GM12875 (cell line): ENCODE measurements at regions not wholly inside any gene's neighbourhood (a gene's known extent, or its start where the extent isn't known, plus 50 kb on each side); places are given as distances from the start of the nearest gene placed in this dataset.

Source experiments
- H3K4me3 ChIP-seq: one replicate; pipeline ENCODE4 v1.5.1; 2011; ENCODE audit warnings: low read depth, low read length, control low read depth
- TF ChIP-seq, protein P1 (sequence below): IDR thresholded peaks from 2 replicates; pipeline ENCODE4 v1.5.1; 2011; ENCODE audit warnings: low read depth, mild to moderate bottlenecking, control low read depth, inconsistent platforms, low read length, moderate library complexity, borderline replicate concordance; ENCODE audit not compliant: insufficient read depth

DNA sequence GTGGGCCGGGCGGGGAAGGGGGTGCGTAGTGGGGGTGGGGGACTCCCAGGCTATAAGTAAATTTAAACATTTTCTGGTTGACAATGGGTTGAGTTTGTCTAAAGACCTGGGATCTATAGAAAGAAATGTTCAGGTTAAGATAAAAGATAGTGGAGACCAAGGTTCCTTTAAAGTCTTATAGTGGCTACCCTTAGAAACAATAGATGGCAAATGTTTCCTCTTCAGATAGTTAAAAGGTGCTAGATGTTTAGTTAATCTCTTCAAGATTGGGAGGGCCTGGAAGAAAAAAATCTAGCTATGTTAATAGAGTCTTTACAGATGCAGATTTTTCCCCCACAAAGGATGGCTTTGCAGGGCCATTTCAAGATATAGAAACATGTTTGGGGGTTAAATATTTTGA, 446.4 kb upstream of the FKBP1C start:
- no peak overlapping the region for H3K4me3 ChIP-seq
- TF ChIP-seq, protein P1, sequence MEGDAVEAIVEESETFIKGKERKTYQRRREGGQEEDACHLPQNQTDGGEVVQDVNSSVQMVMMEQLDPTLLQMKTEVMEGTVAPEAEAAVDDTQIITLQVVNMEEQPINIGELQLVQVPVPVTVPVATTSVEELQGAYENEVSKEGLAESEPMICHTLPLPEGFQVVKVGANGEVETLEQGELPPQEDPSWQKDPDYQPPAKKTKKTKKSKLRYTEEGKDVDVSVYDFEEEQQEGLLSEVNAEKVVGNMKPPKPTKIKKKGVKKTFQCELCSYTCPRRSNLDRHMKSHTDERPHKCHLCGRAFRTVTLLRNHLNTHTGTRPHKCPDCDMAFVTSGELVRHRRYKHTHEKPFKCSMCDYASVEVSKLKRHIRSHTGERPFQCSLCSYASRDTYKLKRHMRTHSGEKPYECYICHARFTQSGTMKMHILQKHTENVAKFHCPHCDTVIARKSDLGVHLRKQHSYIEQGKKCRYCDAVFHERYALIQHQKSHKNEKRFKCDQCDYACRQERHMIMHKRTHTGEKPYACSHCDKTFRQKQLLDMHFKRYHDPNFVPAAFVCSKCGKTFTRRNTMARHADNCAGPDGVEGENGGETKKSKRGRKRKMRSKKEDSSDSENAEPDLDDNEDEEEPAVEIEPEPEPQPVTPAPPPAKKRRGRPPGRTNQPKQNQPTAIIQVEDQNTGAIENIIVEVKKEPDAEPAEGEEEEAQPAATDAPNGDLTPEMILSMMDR, result no peak

DNA sequence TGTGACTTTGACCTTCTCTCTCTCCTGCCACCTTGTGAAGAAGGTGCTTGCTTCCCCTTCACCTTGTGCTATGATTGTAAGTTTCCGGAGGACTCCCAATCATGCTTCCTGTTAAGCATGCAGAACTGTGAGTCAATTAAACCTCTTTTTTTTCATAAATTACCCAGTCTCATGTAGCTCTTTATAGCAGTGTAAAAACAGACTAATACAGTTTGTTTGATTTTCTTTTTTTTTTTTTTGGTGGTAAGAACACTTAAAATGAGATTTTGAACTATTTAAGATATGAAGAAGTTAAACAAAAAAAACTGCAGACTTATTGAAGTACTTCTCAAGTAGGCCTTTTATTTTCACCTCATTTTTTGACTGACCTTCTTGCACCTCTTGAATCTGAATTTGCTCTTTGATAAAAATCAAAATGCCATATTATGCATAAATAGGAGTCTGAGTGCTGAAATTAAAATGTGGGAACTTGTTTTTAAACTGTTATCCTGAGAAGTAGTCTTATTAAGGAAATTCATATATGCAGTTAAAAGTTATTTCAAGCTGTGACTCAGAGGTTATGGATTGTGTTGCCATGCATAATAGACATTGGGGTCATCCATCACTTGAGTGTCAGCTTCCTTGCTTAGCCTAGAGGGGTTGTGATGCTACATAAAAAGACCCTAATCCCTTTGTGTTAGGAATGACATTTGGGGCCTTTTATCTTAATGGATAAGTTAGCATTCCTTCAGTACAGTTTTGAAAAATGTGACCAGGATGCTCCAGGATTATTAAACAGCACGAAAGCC, 447.9 kb upstream of the FKBP1C start:
- TF ChIP-seq, protein P1, result no peak
- no peak overlapping the region for H3K4me3 ChIP-seq

DNA sequence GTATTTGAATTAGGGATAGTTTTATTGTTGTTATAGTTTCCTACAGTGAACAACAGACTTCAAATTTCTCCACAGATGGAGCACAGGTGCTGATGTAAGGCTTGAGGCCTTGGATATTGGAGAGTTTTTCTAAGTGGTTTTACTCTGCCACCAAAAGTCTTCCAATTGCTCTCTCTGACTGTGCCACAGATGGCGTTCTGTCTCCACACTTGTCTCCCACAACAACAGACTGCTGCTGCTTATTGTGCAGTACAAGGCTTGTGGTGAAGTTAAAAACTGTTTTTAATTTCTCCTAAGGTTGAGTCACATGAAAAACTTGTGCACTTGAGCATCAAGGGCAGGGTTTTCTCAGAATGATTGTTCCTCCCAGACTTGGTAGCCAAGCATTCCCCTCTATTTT, 460.9 kb upstream of the KHDRBS2 start:
- TF ChIP-seq, protein P1, result no peak
- H3K4me3 ChIP-seq, result no peak overlapping the region

DNA sequence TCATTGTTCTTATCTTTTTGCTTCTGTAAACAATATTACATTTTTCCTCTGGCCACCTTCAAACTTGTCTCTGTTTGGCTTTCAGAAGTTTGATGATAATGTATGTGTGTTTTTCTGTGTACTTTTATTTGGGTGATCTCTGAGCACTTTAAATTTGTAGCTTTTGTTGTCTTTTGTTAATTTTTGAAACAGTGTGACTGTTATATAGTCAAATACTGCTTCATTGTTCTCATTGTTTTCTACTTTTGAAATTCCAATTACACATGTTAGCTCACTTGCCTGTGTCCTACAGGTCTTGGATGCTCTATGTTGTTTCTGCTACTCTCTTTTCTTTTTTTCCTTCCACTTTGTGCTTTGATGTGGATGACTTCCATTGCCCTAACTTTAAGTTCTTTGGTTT, 460.1 kb upstream of the KHDRBS2 start:
- H3K4me3 ChIP-seq, result no peak overlapping the region
- TF ChIP-seq, protein P1, result no peak

DNA sequence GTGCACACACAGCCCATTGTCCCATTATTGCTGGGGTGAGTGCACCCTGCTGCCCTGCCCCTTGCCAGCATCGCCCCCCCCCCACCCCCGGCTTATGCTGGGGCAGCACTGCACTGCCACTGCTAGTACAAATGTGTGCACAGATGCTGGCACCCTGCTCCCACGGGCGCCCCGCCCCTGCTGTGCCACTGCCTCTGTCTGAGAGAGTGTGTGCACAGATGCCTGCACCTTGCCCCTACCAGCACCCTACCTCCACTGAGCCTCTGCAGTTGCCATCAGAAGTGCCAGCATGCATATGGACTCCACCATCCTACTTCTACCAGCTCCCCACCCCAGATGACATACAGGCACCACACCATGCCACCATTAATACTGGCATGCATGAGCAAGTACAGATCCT, 454.6 kb upstream of the KHDRBS2 start:
- H3K4me3 ChIP-seq, result no peak overlapping the region
- TF ChIP-seq, protein P1, result no peak

DNA sequence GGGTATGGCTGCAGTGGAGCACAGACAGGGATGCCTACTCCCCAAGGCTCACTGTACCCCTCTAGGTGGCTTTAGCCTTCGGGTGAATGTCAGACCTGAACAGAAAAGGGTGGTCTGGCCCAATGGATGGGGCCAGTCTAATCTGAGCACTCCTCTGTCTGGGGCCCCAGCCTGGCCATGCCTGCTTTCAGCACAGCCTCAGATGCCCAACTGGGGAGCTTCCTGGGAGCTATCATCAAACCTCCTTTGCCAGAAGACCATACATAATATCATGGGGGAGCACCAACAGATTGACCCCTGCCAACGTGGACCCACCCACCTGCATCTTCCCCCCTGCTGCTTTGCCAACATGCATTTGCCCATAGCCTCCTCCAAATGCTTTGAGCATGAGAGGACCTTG, 454.1 kb upstream of the KHDRBS2 start:
- H3K4me3 ChIP-seq, result no peak overlapping the region
- TF ChIP-seq, protein P1, result no peak

DNA sequence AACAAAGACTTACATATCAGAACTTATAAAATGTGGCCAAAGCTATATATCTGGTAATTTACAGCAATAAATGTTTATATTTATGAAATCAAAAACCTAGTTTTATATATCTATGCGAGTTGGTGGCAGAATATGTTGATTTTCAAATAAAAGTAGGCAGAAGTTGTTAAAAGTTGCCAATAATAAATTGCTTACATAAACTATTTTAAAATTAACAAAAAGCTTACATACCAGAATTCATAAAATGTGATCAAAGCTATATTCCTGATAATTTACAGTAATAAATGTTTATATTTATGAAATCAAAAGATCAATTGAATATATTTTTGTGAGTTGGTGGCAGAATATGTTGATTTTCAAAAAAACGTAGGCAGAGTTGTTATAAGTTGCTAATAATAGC, 451.8 kb upstream of the KHDRBS2 start:
- no peak overlapping the region for H3K4me3 ChIP-seq
- TF ChIP-seq, protein P1, result no peak
